Ascending aorta (tissue), 2 donors: ENCODE measurements at regions not wholly inside any gene's neighbourhood (a gene's known extent, or its start where the extent isn't known, plus 50 kb on each side); places are given as distances from the start of the nearest gene placed in this dataset.

Source experiments
- DNase-seq, 2 donors: peaks; one replicate each; pipeline ENCODE4 v3.0.0-alpha.2; 2019; ENCODE audit warnings: low spot score in 2 of 2
- H3K27ac ChIP-seq, 2 donors: fragments of 200-600 bp; sonication (generic); one replicate each; pipeline ENCODE4 v1.5.1; 2016 to 2017; ENCODE audit warnings: mild to moderate bottlenecking in 1 of 2
- H3K27me3 ChIP-seq: fragments of 200-600 bp; sonication (generic); one replicate; pipeline ENCODE4 v1.5.1; 2017
- H3K36me3 ChIP-seq, 2 donors: fragments of 200-600 bp; sonication (generic); one replicate each; pipeline ENCODE4 v1.5.1; 2016
- H3K4me1 ChIP-seq, 2 donors: fragments of 200-600 bp; sonication (generic); one replicate each; pipeline ENCODE4 v1.5.1; 2016 to 2017; ENCODE audit warnings: mild to moderate bottlenecking in 1 of 2
- H3K4me3 ChIP-seq, 2 donors: fragments of 200-600 bp; sonication (generic); one replicate each; pipeline ENCODE4 v1.5.1; 2016 to 2017; ENCODE audit warnings: mild to moderate bottlenecking in 1 of 2
- H3K9me3 ChIP-seq, 2 donors: fragments of 200-600 bp; sonication (generic); one replicate each; pipeline ENCODE4 v1.5.1; 2016
- intact Hi-C: fragments of 100-400 bp; cut with DNase I; formaldehyde crosslinking; loops from one replicate; pipeline ENCODE4 v1.15.1; 2023
- TF ChIP-seq, protein P1 (sequence below), 3 experiments: fragments of 200-600 bp in 2 of 3; fragments of 450-650 bp in 1 of 3; sonication (generic) in 2 of 3; IDR thresholded peaks; one replicate each; pipeline ENCODE4 v1.5.1; 2016 to 2019; ENCODE audit warnings: antibody characterized with exemption in 3 of 3, mild to moderate bottlenecking in 1 of 3, moderate library complexity in 1 of 3

DNA sequence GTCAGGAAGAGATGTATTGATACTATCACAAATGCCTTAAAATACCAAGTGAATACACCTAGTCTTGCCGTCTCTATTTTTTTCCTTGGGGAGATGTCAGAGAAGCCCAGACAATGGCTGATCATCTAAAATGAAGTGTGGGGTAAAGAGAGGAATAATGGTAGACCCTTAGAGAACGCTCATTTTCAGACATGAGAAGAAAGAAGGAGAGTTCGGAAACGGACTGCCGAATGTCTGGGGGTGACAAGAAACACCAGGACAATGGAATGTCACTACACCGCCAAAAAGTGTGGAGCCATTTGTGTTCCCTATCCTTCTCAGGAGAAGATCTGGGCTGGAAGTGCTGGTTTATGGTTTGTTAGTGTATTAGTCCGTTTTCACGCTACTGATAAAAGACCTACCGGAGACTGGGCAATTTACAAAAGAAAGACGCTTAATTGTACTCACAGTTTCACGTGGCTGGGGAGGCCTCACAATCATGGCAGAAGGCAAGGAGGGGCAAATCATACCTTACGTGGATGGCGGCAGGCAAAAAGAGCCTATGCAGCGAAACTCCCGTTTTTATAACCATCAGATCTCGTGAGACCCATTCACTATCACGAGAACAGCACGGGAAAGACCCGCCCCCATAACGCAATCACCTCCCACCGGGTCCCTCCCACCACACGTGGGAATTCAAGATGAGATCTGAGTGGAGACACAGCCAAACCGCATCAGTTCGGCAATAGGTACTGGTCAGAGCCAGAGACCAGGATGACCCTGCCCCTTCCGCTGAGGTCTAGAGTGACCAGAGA lies 743.7 kb downstream of the GALR1 start:
- DNase-seq, result no peak
- H3K9me3 ChIP-seq, result no peaks in the 10 kb centered on the region
- no peaks in the 10 kb centered on the region for H3K4me1 ChIP-seq
- no peak overlapping the region for H3K4me3 ChIP-seq
- H3K27me3 ChIP-seq, result no peaks in the 10 kb centered on the region
- no peak overlapping the region for H3K27ac ChIP-seq
- no peaks in the 10 kb centered on the region for H3K36me3 ChIP-seq
- intact Hi-C loops, result no loop called here
- TF ChIP-seq, protein P1, sequence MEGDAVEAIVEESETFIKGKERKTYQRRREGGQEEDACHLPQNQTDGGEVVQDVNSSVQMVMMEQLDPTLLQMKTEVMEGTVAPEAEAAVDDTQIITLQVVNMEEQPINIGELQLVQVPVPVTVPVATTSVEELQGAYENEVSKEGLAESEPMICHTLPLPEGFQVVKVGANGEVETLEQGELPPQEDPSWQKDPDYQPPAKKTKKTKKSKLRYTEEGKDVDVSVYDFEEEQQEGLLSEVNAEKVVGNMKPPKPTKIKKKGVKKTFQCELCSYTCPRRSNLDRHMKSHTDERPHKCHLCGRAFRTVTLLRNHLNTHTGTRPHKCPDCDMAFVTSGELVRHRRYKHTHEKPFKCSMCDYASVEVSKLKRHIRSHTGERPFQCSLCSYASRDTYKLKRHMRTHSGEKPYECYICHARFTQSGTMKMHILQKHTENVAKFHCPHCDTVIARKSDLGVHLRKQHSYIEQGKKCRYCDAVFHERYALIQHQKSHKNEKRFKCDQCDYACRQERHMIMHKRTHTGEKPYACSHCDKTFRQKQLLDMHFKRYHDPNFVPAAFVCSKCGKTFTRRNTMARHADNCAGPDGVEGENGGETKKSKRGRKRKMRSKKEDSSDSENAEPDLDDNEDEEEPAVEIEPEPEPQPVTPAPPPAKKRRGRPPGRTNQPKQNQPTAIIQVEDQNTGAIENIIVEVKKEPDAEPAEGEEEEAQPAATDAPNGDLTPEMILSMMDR (IDR thresholded peaks at IDR 0.05), result no peak

DNA sequence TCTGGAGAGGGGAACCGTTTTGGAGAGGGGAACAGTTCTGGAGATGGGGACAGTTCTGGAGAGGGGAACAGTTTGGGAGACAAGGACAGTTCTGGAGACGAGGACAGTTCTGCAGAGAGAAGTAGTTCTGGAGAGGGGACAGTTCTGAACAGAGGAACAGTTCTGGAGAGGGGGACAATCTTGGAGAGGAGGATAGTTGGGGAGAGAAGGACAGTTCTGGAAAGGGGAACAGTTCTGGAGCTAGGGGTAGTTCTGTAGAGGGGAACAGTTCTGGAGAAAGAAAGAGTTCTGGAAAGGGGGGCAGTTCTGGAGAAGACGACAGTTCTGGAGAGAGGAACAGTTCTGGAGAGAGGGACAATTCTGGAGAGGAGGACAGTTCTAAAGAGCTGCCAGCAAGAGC lies 745.9 kb downstream of the GALR1 start:
- Histone ChIP-seq H3K27ac (no peak overlapping the region), H3K4me1 (no peaks in the 10 kb centered on the region), H3K9me3 (peaks cover 0 to 2% of the 10 kb centered on the region in 2 donors), H3K27me3 (no peaks in the 10 kb centered on the region), H3K4me3 (no peak overlapping the region), H3K36me3 (no peaks in the 10 kb centered on the region)
- DNase-seq, result no peak
- intact Hi-C loops, result no loop called here
- TF ChIP-seq, protein P1 (IDR thresholded peaks at IDR 0.05), result no peak

DNA sequence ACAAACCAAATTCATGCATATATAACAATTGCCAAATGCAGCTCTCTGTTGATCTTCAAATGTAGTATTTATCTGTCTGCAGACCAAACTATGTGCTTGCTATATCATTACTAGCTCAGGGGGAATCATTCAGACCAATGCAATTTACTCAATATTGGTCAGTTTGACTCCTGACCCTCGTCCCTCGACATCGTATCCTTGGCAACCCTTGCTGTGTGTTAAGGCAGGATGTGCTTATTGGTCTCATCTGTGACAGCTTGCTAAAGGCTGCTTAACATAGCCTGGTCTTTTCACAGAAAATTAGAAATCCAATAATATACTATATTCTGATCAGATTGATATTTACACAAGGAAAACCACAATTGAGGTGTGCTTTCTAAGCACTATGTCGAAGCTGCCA lies 747.1 kb downstream of the GALR1 start:
- peaks cover 0 to 9% of the 10 kb centered on the region in 2 donors for H3K9me3 ChIP-seq
- intact Hi-C loops, result no loop called here
- H3K27ac ChIP-seq, result no peak overlapping the region
- H3K36me3 ChIP-seq, result no peaks in the 10 kb centered on the region
- H3K4me1 ChIP-seq, result no peaks in the 10 kb centered on the region
- no peak for DNase-seq
- H3K4me3 ChIP-seq, result no peak overlapping the region
- no peaks in the 10 kb centered on the region for H3K27me3 ChIP-seq
- TF ChIP-seq, protein P1 (IDR thresholded peaks at IDR 0.05), result no peak

DNA sequence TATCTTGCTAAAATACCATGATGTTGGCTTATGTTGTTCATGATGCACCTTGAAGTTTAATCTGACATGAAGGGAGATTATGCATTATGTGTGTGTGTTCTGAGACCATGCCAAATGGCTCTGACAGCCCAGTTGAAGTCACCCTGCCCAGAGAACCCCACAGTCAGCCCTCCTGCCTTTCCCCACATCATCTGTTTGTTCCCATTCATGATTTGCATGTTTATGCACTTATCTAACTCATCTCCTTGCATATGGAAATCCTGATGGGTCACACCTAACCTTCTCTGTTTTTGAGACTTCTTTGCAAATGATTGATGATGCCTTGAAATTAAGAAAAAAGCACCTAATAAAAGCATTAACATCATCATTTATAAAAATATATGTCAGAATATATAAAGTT lies 752.2 kb downstream of the GALR1 start:
- no peak overlapping the region for H3K27ac ChIP-seq
- no peaks in the 10 kb centered on the region for H3K4me1 ChIP-seq
- H3K27me3 ChIP-seq, result no peaks in the 10 kb centered on the region
- intact Hi-C loops, result no loop called here
- no peaks in the 10 kb centered on the region for H3K36me3 ChIP-seq
- TF ChIP-seq, protein P1 (IDR thresholded peaks at IDR 0.05), result no peak
- DNase-seq, result no peak
- H3K9me3 ChIP-seq, result peaks cover 0 to 9% of the 10 kb centered on the region in 2 donors
- no peak overlapping the region for H3K4me3 ChIP-seq

DNA sequence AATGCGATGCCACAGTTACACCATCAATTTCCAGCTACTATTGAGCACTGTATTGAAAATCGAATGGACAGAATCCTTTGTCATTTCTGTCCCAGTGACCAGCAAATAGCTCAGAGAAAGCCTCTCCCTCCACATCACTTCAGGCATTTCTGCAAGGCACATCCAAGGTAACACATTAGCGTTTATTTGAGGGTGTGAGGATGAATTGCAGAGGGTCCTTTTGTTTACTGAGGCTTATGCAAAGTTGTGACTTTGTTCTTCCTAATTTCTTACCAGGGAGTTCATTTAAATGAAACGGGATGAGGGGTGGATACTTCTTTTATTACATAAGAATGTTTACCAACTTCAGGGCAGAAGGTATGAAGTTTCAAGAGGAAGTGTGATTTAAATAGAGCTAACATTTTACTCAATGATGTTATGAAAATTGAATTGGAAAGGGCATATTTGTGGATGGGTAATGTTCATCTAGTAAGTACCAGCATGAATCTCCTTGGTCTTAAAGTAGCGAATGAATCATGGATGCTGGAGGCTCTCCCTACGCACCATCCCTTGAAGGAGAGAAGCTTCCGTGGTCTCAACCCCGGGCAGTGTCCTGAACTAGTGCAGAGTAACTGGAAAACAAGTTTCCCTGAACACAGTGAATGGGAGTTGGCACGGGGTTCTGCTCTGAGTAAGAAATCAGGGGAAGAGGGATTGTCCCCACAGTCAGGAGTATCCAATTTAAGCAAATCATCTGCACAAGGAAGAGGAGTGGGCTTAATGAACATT lies 756.5 kb downstream of the GALR1 start:
- Histone ChIP-seq H3K36me3 (no peaks in the 10 kb centered on the region), H3K27ac (no peak overlapping the region), H3K4me3 (no peak overlapping the region), H3K27me3 (no peaks in the 10 kb centered on the region), H3K9me3 (peaks cover 0 to under 1% of the 10 kb centered on the region in 2 donors), H3K4me1 (no peaks in the 10 kb centered on the region)
- no peak for DNase-seq
- intact Hi-C loops, result no loop called here
- TF ChIP-seq, protein P1 (IDR thresholded peaks at IDR 0.05), result no peak
